ENCODE measurements at regions not wholly inside any gene's neighbourhood (a gene's known extent, or its start where the extent isn't known, plus 50 kb on each side); places are given as distances from the start of the nearest gene placed in this dataset.

GRCh38 chr2:6448893-6449292 lies 416.8 kb downstream of the CMPK2 start:
- no peak for DNase-seq (ENCODE audit: low spot score)
- in situ Hi-C loops (cut with MboI; ENCODE audit: low pct_unique_long_range_greater_than_20kb, low sequenced_read_pairs, unreplicated experiment): no loop called here
- no peak for TF ChIP-seq CTCF (IDR thresholded peaks at IDR 0.05; ENCODE audit: extremely low read depth, insufficient read depth, missing control alignments)

- DNase-seq (ENCODE audit: low spot score): no peak
- in situ Hi-C loops (cut with MboI; ENCODE audit: low pct_unique_long_range_greater_than_20kb, low sequenced_read_pairs, unreplicated experiment): no loop called here
- no peak for TF ChIP-seq CTCF (IDR thresholded peaks at IDR 0.05; ENCODE audit: extremely low read depth, insufficient read depth, missing control alignments)
Observed at GRCh38 chr2:6449343-6449742, 416.4 kb downstream of the CMPK2 start.

- in situ Hi-C loops (cut with MboI; ENCODE audit: low pct_unique_long_range_greater_than_20kb, low sequenced_read_pairs, unreplicated experiment): no loop called here
- peak; percentile 14 for TF ChIP-seq CTCF (IDR thresholded peaks at IDR 0.05; ENCODE audit: extremely low read depth, insufficient read depth, missing control alignments)
- DNase-seq (ENCODE audit: low spot score): no peak
Observed at GRCh38 chr2:6452702-6453481, 412.8 kb downstream of the CMPK2 start.

GRCh38 chr2:6454286-6454990 lies 411.3 kb downstream of the CMPK2 start:
- no peak for TF ChIP-seq CTCF (IDR thresholded peaks at IDR 0.05; ENCODE audit: extremely low read depth, insufficient read depth, missing control alignments)
- no peak for DNase-seq (ENCODE audit: low spot score)
- in situ Hi-C loops (cut with MboI; ENCODE audit: low pct_unique_long_range_greater_than_20kb, low sequenced_read_pairs, unreplicated experiment): no loop called here

- TF ChIP-seq CTCF (IDR thresholded peaks at IDR 0.05; ENCODE audit: extremely low read depth, insufficient read depth, missing control alignments): no peak
- in situ Hi-C loops (cut with MboI; ENCODE audit: low pct_unique_long_range_greater_than_20kb, low sequenced_read_pairs, unreplicated experiment): no loop called here
- DNase-seq (ENCODE audit: low spot score): no peak
Observed at GRCh38 chr2:6459138-6459537, 406.6 kb downstream of the CMPK2 start.

- DNase-seq (ENCODE audit: low spot score): no peak
- in situ Hi-C loops (cut with MboI; ENCODE audit: low pct_unique_long_range_greater_than_20kb, low sequenced_read_pairs, unreplicated experiment): no loop called here
- no peak for TF ChIP-seq CTCF (IDR thresholded peaks at IDR 0.05; ENCODE audit: extremely low read depth, insufficient read depth, missing control alignments)
Observed at GRCh38 chr2:6470518-6470917, 395.2 kb downstream of the CMPK2 start.

Data from GM13977 (cell line).